ENCODE measurements at regions not wholly inside any gene's neighbourhood (a gene's known extent, or its start where the extent isn't known, plus 50 kb on each side); places are given as distances from the start of the nearest gene placed in this dataset.

GRCh38 chr10:63884426-63884825 is 363.2 kb downstream of the REEP3 start:
- no peak overlapping the region for H3K27ac ChIP-seq (ENCODE audit: extremely low read depth, low read depth, low read length)
- POLR2A ChIA-PET = no interaction called here

GRCh38 chr10:63885156-63885555 is 364.0 kb downstream of the REEP3 start:
- H3K27ac ChIP-seq (ENCODE audit: extremely low read depth, low read depth, low read length) = no peak overlapping the region
- POLR2A ChIA-PET = no interaction called here
- CTCF ChIA-PET = interaction anchor here (0.9 to 2.2 kb wide), 3 partner anchors 13 to 92 kb away, joined by 3 to 11 read pairs (median 9); no protein-coding TSS in a partner anchor

More at GRCh38 chr10:63884426-63884825, 363.2 kb downstream of the REEP3 start:
- no peaks in the 10 kb centered on the region for H3K36me3 ChIP-seq (ENCODE audit: control insufficient read depth in 2 of 2, insufficient read depth in 1 of 2, low read length in 2 of 2)
- no peak overlapping the region for H3K4me3 ChIP-seq (ENCODE audit: low read depth, low read length)
- H3K9me3 ChIP-seq (ENCODE audit: control insufficient read depth, insufficient read depth, low read depth, low read length) = no peaks in the 10 kb centered on the region
- H3K4me1 ChIP-seq (ENCODE audit: control insufficient read depth, insufficient read depth, low read length) = no peaks in the 10 kb centered on the region
- CTCF ChIA-PET = interaction anchor here (0.9 to 2.1 kb wide), 2 partner anchors 18 to 93 kb away, joined by 3 to 11 read pairs; no protein-coding TSS in a partner anchor
- no peak for TF ChIP-seq ZNF404 (tag by site-specific recombination; IDR thresholded peaks at IDR 0.05)
- no peak for TF ChIP-seq PRDM6 (tag by site-specific recombination; IDR thresholded peaks at IDR 0.05)
- TF ChIP-seq ZNF311 (tag by site-specific recombination; IDR thresholded peaks at IDR 0.05; ENCODE audit: borderline replicate concordance) = no peak
- TF ChIP-seq ZNF266 (tag by site-specific recombination; IDR thresholded peaks at IDR 0.05; ENCODE audit: low read depth) = no peak

More at GRCh38 chr10:63885156-63885555, 364.0 kb downstream of the REEP3 start:
- no peaks in the 10 kb centered on the region for H3K9me3 ChIP-seq (ENCODE audit: control insufficient read depth, insufficient read depth, low read depth, low read length)
- no peaks in the 10 kb centered on the region for H3K36me3 ChIP-seq (ENCODE audit: control insufficient read depth in 2 of 2, insufficient read depth in 1 of 2, low read length in 2 of 2)
- no peaks in the 10 kb centered on the region for H3K4me1 ChIP-seq (ENCODE audit: control insufficient read depth, insufficient read depth, low read length)
- H3K4me3 ChIP-seq (ENCODE audit: low read depth, low read length) = no peak overlapping the region
- TF ChIP-seq PRDM6 (tag by site-specific recombination; IDR thresholded peaks at IDR 0.05) (no peak), WT1 (tag by site-specific recombination; IDR thresholded peaks at IDR 0.05) (no peak), ZFP3 (tag by site-specific recombination; IDR thresholded peaks at IDR 0.05; ENCODE audit: low read depth) (no peak), IKZF3 (tag by site-specific recombination; IDR thresholded peaks at IDR 0.05) (no peak), MEIS1 (CRISPR knock-in tag; IDR thresholded peaks at IDR 0.05; ENCODE audit: borderline replicate concordance) (no peak), ZBTB11 (tag by site-specific recombination; conservative IDR thresholded peaks at IDR 0.05; ENCODE audit: low read depth) (no peak), ZBTB7A (tag by site-specific recombination; IDR thresholded peaks at IDR 0.05; ENCODE audit: low read depth) (no peak), ZNF16 (tag by site-specific recombination; IDR thresholded peaks at IDR 0.05; ENCODE audit: low read depth) (no peak), ZNF654 (tag by site-specific recombination; IDR thresholded peaks at IDR 0.05; ENCODE audit: low read depth) (no peak), KLF10 (tag by site-specific recombination; IDR thresholded peaks at IDR 0.05) (no peak), BCL6B (tag by site-specific recombination; IDR thresholded peaks at IDR 0.05) (no peak), OSR2 (tag by site-specific recombination; IDR thresholded peaks at IDR 0.05) (no peak), ZNF585B (tag by site-specific recombination; IDR thresholded peaks at IDR 0.05) (no peak), RBAK (tag by site-specific recombination; IDR thresholded peaks at IDR 0.05) (no peak)
- TF ChIP-seq, protein P1, sequence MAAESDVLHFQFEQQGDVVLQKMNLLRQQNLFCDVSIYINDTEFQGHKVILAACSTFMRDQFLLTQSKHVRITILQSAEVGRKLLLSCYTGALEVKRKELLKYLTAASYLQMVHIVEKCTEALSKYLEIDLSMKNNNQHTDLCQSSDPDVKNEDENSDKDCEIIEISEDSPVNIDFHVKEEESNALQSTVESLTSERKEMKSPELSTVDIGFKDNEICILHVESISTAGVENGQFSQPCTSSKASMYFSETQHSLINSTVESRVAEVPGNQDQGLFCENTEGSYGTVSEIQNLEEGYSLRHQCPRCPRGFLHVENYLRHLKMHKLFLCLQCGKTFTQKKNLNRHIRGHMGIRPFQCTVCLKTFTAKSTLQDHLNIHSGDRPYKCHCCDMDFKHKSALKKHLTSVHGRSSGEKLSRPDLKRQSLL (tag by site-specific recombination; IDR thresholded peaks at IDR 0.05) = no peak
- TF ChIP-seq, protein P2, sequence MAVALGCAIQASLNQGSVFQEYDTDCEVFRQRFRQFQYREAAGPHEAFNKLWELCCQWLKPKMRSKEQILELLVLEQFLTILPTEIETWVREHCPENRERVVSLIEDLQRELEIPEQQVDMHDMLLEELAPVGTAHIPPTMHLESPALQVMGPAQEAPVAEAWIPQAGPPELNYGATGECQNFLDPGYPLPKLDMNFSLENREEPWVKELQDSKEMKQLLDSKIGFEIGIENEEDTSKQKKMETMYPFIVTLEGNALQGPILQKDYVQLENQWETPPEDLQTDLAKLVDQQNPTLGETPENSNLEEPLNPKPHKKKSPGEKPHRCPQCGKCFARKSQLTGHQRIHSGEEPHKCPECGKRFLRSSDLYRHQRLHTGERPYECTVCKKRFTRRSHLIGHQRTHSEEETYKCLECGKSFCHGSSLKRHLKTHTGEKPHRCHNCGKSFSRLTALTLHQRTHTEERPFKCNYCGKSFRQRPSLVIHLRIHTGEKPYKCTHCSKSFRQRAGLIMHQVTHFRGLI (tag by site-specific recombination; IDR thresholded peaks at IDR 0.05) = no peak
- TF ChIP-seq, protein P3, sequence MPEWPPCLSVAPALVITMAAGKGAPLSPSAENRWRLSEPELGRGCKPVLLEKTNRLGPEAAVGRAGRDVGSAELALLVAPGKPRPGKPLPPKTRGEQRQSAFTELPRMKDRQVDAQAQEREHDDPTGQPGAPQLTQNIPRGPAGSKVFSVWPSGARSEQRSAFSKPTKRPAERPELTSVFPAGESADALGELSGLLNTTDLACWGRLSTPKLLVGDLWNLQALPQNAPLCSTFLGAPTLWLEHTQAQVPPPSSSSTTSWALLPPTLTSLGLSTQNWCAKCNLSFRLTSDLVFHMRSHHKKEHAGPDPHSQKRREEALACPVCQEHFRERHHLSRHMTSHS (tag by site-specific recombination; IDR thresholded peaks at IDR 0.05) = no peak
